Natural killer cell (primary cell): ENCODE measurements at regions not wholly inside any gene's neighbourhood (a gene's known extent, or its start where the extent isn't known, plus 50 kb on each side); places are given as distances from the start of the nearest gene placed in this dataset.
"Not testable (repeated sequence)": the region's sequence is repeated elsewhere in the genome, so short reads cannot be mapped to it uniquely, and the experiment has no call there.

Experiments used
- ATAC-seq, 3 donors: fragments of 150-1000 bp in 2 of 3; fragments of 200-7000 bp in 1 of 3; cut with Tn5 transposase; 1 replicate in 1 of 3; 2 replicates in 2 of 3; pipeline ENCODE4 v1.10.0; 2021; ENCODE audit warnings: mild to moderate bottlenecking in 2 of 3, moderate library complexity in 2 of 3
- DNase-seq, 2 donors: peaks; one replicate each; pipeline versions ENCODE4 v3.0.0 to v3.0.0-alpha.2; 2013 to 2021; ENCODE audit warnings: mixed read lengths in 1 of 2
- H3K27ac ChIP-seq: one replicate; pipeline ENCODE4 v1.5.1; 2013; ENCODE audit warnings: mild to moderate bottlenecking, low read length
- H3K27me3 ChIP-seq: one replicate; pipeline ENCODE4 v1.6.1; 2013; ENCODE audit warnings: low read length; ENCODE audit not compliant: control insufficient read depth, insufficient read depth
- H3K36me3 ChIP-seq: one replicate; pipeline ENCODE4 v1.6.1; 2013; ENCODE audit warnings: low read length; ENCODE audit not compliant: control insufficient read depth, insufficient read depth
- H3K4me1 ChIP-seq: one replicate; pipeline ENCODE4 v1.6.1; 2013; ENCODE audit warnings: low read length; ENCODE audit not compliant: control insufficient read depth, insufficient read depth
- H3K4me3 ChIP-seq: one replicate; pipeline ENCODE4 v1.5.1; 2013; ENCODE audit warnings: low read length
- H3K9me3 ChIP-seq: one replicate; pipeline ENCODE4 v1.6.1; 2013; ENCODE audit warnings: low read length; ENCODE audit not compliant: control insufficient read depth, insufficient read depth
- H3K27ac Mint-ChIP-seq, 2 donors: one replicate each; pipeline ENCODE4 v1.8.0; 2022; ENCODE audit warnings: mild to moderate bottlenecking in 2 of 2, mixed read lengths in 2 of 2, moderate library complexity in 1 of 2
- H3K27me3 Mint-ChIP-seq, 2 donors: one replicate each; pipeline ENCODE4 v1.8.0; 2022; ENCODE audit warnings: low read depth in 2 of 2, mixed read lengths in 2 of 2
- H3K36me3 Mint-ChIP-seq: one replicate; pipeline ENCODE4 v1.8.0; 2022; ENCODE audit warnings: mixed read lengths
- H3K4me1 Mint-ChIP-seq, 2 donors: one replicate each; pipeline ENCODE4 v1.8.0; 2022; ENCODE audit warnings: mixed read lengths in 2 of 2
- H3K4me3 Mint-ChIP-seq: one replicate; pipeline ENCODE4 v1.8.0; 2022; ENCODE audit warnings: mild to moderate bottlenecking, moderate library complexity, mixed read lengths
- H3K9me3 Mint-ChIP-seq, 2 donors: one replicate each; pipeline ENCODE4 v1.8.0; 2022; ENCODE audit warnings: mixed read lengths in 2 of 2
- CTCF ChIP-seq: fragments of 200-600 bp; IDR thresholded peaks from one replicate; pipeline ENCODE4 v1.8.0; 2022; ENCODE audit warnings: antibody characterized with exemption
- WGBS: methylation state at CpG from one replicate; pipeline ENCODE4 v1.1.7; 2013; ENCODE audit warnings: missing lambda C conversion rate; ENCODE audit not compliant: insufficient coverage; 5-methylcytosine and 5-hydroxymethylcytosine counted together
- intact Hi-C: fragments of 100-400 bp; cut with micrococcal nuclease; formaldehyde crosslinking; loops from one replicate; pipeline ENCODE4 v1.14.2; 2022

GRCh38 chr1:238914346-238914745, 472.0 kb upstream of the CHRM3 start:
- Histone ChIP-seq H3K4me1 (no peaks in the 10 kb centered on the region), H3K36me3 (no peaks in the 10 kb centered on the region), H3K9me3 (no peaks in the 10 kb centered on the region), H3K27ac (no peak overlapping the region), H3K27me3 (no peaks in the 10 kb centered on the region), H3K4me3 (no peak overlapping the region)
- Mint-ChIP-seq H3K36me3 (no peaks in the 10 kb centered on the region), H3K4me1 (no peaks in the 10 kb centered on the region), H3K4me3 (no peak overlapping the region), H3K9me3 (peaks cover 19 to 25% of the 10 kb centered on the region in 2 donors), H3K27me3 (no peaks in the 10 kb centered on the region), H3K27ac (no peak overlapping the region)
- DNase-seq (no peak), ATAC-seq (no peak)
- 82% methylated on average over 1 of the region's 1 CpG for WGBS
- intact Hi-C loops: no loop called here
- TF ChIP-seq CTCF: peak; percentile 28

GRCh38 chr1:238913210-238913609, 473.2 kb upstream of the CHRM3 start:
- 76% methylated on average over 1 of the region's 2 CpGs for WGBS
- Histone ChIP-seq H3K4me3 (no peak overlapping the region), H3K27me3 (no peaks in the 10 kb centered on the region), H3K9me3 (no peaks in the 10 kb centered on the region), H3K27ac (no peak overlapping the region), H3K36me3 (no peaks in the 10 kb centered on the region), H3K4me1 (no peaks in the 10 kb centered on the region)
- Mint-ChIP-seq H3K9me3 (peaks cover 19 to 25% of the 10 kb centered on the region in 2 donors), H3K36me3 (no peaks in the 10 kb centered on the region), H3K4me3 (no peak overlapping the region), H3K27me3 (no peaks in the 10 kb centered on the region), H3K27ac (no peak overlapping the region), H3K4me1 (no peaks in the 10 kb centered on the region)
- DNase-seq (no peak), ATAC-seq (no peak)
- no peak for TF ChIP-seq CTCF
- intact Hi-C loops: no loop called here

GRCh38 chr1:238912148-238912547, 474.2 kb upstream of the CHRM3 start:
- DNase-seq (no peak), ATAC-seq (no peak)
- H3K36me3 Mint-ChIP-seq: no peaks in the 10 kb centered on the region
- H3K27ac ChIP-seq: no peak overlapping the region
- H3K27me3 ChIP-seq: no peaks in the 10 kb centered on the region
- no peaks in the 10 kb centered on the region for H3K4me1 ChIP-seq
- no CpG with 5 or more reads among the region's 1 CpG for WGBS
- no peaks in the 10 kb centered on the region for H3K4me1 Mint-ChIP-seq
- no peak overlapping the region for H3K4me3 ChIP-seq
- no peaks in the 10 kb centered on the region for H3K27me3 Mint-ChIP-seq
- H3K36me3 ChIP-seq: no peaks in the 10 kb centered on the region
- H3K4me3 Mint-ChIP-seq: no peak overlapping the region
- H3K9me3 ChIP-seq: no peaks in the 10 kb centered on the region
- peaks cover 17 to 29% of the 10 kb centered on the region in 2 donors for H3K9me3 Mint-ChIP-seq
- TF ChIP-seq CTCF: no peak
- H3K27ac Mint-ChIP-seq: no peak overlapping the region
- intact Hi-C loops: no loop called here

GRCh38 chr1:238902752-238903151, 483.6 kb upstream of the CHRM3 start:
- H3K36me3 ChIP-seq, H3K27me3 Mint-ChIP-seq, H3K4me3 ChIP-seq, intact Hi-C loops, H3K9me3 ChIP-seq, H3K4me1 Mint-ChIP-seq, H3K27ac Mint-ChIP-seq, DNase-seq, H3K4me3 Mint-ChIP-seq, ATAC-seq, H3K4me1 ChIP-seq, H3K27me3 ChIP-seq, H3K27ac ChIP-seq, H3K36me3 Mint-ChIP-seq: not testable (repeated sequence)
- H3K9me3 Mint-ChIP-seq: peaks cover 18 to 24% of the 10 kb centered on the region in 2 donors
- WGBS: 95% methylated on average over 7 of the region's 8 CpGs
